ENCODE measurements at regions not wholly inside any gene's neighbourhood (a gene's known extent, or its start where the extent isn't known, plus 50 kb on each side); places are given as distances from the start of the nearest gene placed in this dataset.
"Not testable (repeated sequence)": the region's sequence is repeated elsewhere in the genome, so short reads cannot be mapped to it uniquely, and the experiment has no call there.

DNA sequence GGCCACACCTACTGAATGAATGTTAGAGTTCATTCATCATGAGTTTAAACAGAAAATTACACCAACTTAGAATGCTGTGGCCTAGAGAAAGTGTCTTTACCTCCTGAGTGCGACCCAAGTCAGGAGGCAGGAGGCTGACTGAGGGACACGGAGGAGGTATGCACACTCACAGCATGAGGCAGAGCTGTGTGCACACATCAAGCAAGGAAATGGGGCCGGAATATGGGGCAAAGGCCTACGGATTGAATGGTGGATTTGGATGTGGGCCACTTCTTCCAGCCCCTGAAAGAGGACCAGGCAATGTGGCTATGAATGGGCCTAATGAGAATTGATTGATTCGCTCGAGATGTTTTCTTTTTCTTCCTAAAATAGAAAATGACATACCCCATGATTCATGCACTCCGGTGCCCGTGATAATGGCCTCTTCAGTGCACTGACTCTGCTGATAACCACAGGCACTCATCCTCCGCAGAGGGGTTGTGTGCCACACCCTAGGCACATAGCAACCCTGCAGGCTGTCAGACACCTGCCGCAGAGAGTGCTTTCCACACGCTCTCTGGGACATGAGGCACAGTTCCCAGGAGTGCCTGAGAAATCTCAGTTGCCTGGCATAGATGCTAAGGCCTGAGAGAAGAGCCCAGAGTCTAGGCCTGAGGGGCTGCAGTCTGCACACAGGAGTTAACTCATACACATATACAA is 155.5 kb downstream of the GLUL start:
- DNase-seq (ENCODE audit: low read depth), result no peak
- TF ChIP-seq, protein P1, sequence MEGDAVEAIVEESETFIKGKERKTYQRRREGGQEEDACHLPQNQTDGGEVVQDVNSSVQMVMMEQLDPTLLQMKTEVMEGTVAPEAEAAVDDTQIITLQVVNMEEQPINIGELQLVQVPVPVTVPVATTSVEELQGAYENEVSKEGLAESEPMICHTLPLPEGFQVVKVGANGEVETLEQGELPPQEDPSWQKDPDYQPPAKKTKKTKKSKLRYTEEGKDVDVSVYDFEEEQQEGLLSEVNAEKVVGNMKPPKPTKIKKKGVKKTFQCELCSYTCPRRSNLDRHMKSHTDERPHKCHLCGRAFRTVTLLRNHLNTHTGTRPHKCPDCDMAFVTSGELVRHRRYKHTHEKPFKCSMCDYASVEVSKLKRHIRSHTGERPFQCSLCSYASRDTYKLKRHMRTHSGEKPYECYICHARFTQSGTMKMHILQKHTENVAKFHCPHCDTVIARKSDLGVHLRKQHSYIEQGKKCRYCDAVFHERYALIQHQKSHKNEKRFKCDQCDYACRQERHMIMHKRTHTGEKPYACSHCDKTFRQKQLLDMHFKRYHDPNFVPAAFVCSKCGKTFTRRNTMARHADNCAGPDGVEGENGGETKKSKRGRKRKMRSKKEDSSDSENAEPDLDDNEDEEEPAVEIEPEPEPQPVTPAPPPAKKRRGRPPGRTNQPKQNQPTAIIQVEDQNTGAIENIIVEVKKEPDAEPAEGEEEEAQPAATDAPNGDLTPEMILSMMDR (IDR thresholded peaks at IDR 0.05; ENCODE audit: insufficient read depth, low read depth, low read length), result no peak
- no peak overlapping the region for H3K4me3 ChIP-seq (ENCODE audit: low read depth, low read length)

DNA sequence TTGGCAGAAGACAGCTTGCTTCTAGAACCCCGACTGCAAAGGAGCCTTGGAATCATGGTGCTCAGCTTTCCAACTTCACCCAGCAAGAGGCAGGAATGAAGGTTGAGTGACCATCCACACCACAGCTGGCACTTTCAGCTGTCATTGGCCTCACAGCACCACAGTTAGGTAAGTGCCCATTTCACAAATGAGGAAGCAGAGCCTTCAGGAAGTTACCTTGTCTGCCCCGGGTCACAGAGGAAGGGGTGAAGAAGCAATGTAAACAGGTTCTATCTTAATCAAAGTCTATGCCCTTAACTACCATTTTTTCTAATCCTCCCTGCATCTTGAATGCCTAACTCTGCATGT is 156.0 kb downstream of the GLUL start:
- no peak for DNase-seq (ENCODE audit: low read depth)
- no peak overlapping the region for H3K4me3 ChIP-seq (ENCODE audit: low read depth, low read length)
- TF ChIP-seq, protein P1 (IDR thresholded peaks at IDR 0.05; ENCODE audit: insufficient read depth, low read depth, low read length), result no peak

DNA sequence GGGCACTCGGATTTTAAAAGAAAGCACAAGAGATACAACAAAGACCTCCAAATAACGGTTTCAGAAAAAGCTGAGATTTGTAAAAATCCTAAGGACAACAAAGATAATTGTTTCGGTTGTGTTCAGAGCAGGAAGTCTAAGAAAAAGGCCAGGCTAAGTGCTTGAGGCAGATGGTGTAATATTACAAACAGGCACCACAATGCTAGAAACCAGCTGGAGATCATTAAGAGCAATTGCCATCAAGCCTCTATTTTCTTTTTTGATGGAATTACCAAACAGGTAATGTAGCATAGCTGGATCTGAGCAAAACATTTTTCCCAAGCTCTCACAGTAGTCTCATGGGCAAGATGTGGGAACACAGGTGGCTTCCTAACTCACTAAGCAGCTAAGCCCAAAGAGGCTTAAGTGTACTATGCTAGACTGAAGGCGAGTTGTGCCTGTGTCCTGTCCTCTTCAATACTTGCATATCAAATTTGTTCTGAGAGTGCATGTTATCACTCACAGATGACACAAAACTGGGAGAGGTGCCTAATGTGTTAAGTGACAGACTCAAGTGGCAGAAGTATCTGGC is 161.6 kb downstream of the GLUL start:
- TF ChIP-seq, protein P1 (IDR thresholded peaks at IDR 0.05; ENCODE audit: insufficient read depth, low read depth, low read length), result no peak
- H3K4me3 ChIP-seq (ENCODE audit: low read depth, low read length), result no peak overlapping the region
- DNase-seq (ENCODE audit: low read depth), result peak; percentile 27

DNA sequence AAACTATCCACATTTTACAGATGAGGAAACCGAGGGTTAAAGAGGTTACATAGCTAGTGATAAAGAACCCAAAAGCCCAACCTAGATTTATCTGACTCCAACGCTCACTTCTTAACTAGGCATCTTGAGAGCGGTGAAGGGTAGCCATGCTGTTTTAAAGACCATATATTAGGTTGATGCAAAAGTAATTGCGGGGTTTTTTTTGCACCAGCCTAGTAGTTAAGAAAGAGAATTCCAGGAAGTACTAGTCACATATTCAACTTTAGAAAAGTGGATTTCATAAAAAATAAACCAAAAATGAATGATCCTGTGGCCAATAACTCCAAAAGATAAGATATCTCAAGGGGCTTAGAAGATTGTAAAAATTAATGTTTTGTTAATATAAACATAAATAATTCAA is 162.1 kb downstream of the GLUL start:
- DNase-seq (ENCODE audit: low read depth), result no peak
- H3K4me3 ChIP-seq (ENCODE audit: low read depth, low read length), result no peak overlapping the region
- TF ChIP-seq, protein P1 (IDR thresholded peaks at IDR 0.05; ENCODE audit: insufficient read depth, low read depth, low read length), result no peak

DNA sequence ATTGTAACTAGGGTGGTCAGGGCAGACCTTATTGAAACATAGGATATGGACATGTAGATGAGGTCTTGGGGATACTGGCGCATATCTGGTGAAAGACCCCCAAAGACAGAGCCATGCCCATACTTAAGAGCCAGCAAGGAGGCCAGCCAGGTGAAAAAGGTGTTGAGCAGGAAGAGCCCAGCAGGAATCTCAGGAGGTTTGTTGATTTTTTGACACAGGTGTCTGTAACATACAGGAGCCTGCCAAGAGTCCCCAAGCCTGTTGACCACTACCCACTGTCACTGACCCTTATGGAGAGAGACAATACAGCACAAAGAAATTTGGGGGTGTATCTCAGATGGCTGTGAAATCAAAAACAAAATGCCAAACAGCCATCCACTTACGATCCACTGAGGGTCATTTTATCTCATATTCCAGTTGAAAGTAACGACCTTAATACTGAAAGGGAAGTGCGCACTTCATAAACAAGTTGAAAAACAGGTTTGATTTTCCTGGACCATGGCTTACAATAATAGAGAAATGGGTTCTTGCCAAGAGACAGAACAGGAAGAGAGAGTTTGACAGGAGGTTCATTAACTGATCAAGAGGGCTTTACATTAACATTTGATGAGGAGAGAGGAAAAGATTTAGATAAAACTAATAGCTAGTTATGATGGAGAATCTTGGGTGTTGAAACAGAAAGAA is 163.6 kb downstream of the GLUL start:
- DNase-seq (ENCODE audit: low read depth), result no peak
- H3K4me3 ChIP-seq (ENCODE audit: low read depth, low read length), result no peak overlapping the region
- TF ChIP-seq, protein P1 (IDR thresholded peaks at IDR 0.05; ENCODE audit: insufficient read depth, low read depth, low read length), result no peak

DNA sequence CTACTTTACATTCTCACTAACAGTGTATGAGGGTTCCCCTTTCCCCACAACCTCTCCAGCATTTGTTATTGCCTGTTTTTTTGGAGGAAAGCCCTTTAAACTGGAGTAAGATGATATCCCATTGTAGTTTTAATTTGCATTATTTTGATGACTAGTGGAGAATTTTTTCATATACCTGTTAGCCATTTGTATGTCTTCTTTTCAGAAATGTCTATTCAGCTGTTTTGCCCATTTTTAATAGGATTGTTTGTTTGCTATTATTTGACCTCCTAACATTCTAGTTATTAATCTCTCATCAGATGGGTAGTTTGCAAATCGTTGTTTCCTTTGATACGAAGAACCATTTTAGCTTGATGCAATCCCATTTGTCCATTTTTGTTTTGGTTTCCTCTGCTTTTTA is 165.0 kb downstream of the GLUL start:
- TF ChIP-seq, protein P1 (IDR thresholded peaks at IDR 0.05; ENCODE audit: insufficient read depth, low read depth, low read length), result no peak
- DNase-seq (ENCODE audit: low read depth), result no peak
- no peak overlapping the region for H3K4me3 ChIP-seq (ENCODE audit: low read depth, low read length)

DNA sequence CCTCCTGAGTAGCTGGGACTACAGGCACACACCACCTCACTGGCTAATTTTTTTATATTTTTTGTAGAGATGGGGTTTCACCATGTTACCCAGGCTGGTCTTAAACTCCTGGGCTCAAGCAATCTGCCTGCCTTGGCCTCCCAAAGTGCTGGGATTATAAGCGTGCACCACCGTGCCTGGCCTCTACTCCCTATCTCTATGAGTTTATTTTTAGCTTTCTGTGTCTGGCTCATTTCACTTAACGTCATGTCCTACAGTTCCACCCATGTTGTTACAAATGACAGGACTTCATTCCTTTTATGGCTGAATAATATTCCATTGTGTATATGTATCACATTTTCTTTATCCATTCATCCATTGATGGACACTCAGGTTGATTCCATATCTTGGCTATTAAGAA is 164.2 kb upstream of the ZNF648 start:
- not testable (repeated sequence) for DNase-seq (ENCODE audit: low read depth); H3K4me3 ChIP-seq (ENCODE audit: low read depth, low read length)

DNA sequence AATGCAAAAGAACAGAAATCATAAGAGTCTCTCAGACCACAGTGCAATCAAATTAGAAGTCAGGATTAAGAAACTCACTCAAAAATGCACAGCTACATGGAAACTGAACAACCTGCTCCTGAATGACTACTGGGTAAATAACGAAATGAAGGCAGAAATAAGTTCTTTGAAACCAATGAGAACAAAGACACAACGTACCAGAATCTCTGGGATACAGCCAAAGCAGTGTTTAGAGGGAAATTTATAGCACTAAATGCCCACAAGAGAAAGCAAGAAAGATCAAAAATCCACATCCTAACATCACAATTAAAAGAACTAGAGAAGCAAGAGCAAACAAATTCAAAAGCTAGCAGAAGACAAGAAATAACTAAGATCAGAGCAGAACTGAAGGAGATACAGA is 160.5 kb upstream of the ZNF648 start:
- H3K4me3 ChIP-seq (ENCODE audit: low read depth, low read length); DNase-seq (ENCODE audit: low read depth): not testable (repeated sequence)

DNA sequence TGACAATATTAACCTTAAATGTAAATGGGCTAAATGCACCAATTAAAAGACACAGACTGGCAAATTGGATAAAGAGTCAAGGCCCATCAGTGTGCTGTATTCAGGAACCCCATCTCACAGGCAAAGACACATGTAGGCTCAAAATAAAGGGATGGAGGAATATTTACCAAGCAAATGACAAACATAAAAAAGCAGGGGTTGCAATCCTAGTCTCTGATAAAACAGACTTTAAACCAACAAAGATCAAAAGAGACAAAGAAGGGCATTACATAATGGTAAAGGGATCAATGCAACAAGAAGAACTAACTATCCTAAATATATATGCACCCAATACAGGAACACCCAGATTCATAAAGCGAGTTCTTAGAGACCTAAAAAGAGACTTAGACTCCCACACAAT is 159.9 kb upstream of the ZNF648 start:
- not testable (repeated sequence) for H3K4me3 ChIP-seq (ENCODE audit: low read depth, low read length); DNase-seq (ENCODE audit: low read depth)

All from fibroblast of villous mesenchyme (primary cell).